DOHH2 (cell line): ENCODE measurements at regions not wholly inside any gene's neighbourhood (a gene's known extent, or its start where the extent isn't known, plus 50 kb on each side); places are given as distances from the start of the nearest gene placed in this dataset.

Source experiments
- H3F3A ChIP-seq: fragments of 200-600 bp; sonication (generic), shearing (Covaris generic); 2 replicates; pipeline ENCODE4 v1.6.0; 2016; ENCODE audit warnings: antibody characterized with exemption, mild to moderate bottlenecking; ENCODE audit not compliant: control insufficient read depth, insufficient read depth
- H3K27ac ChIP-seq: fragments of 200-600 bp; sonication (generic); 2 replicates; pipeline ENCODE4 v1.5.1; 2014; ENCODE audit warnings: low read depth, mild to moderate bottlenecking, low read length, moderate library complexity
- H3K27me3 ChIP-seq: fragments of 200-600 bp; sonication (generic); 2 replicates; pipeline ENCODE4 v1.6.1; 2014; ENCODE audit warnings: mild to moderate bottlenecking, low read length, mixed read lengths; ENCODE audit not compliant: control insufficient read depth
- H3K36me3 ChIP-seq: fragments of 200-600 bp; sonication (generic); 2 replicates; pipeline ENCODE4 v1.6.1; 2014; ENCODE audit warnings: mild to moderate bottlenecking, low read length, moderate library complexity, mixed read lengths; ENCODE audit not compliant: control insufficient read depth
- H3K4me1 ChIP-seq: fragments of 200-600 bp; sonication (generic); 2 replicates; pipeline ENCODE4 v1.6.1; 2014; ENCODE audit warnings: mild to moderate bottlenecking, low read length, mixed read lengths; ENCODE audit not compliant: control insufficient read depth
- H3K4me2 ChIP-seq: fragments of 200-600 bp; sonication (generic); 2 replicates; pipeline ENCODE4 v1.6.0; 2014; ENCODE audit warnings: mild to moderate bottlenecking, low read length, moderate library complexity
- H3K4me3 ChIP-seq: fragments of 200-600 bp; sonication (generic); 2 replicates; pipeline ENCODE4 v1.5.1; 2014; ENCODE audit warnings: mild to moderate bottlenecking, low read length, mixed read lengths
- H3K79me2 ChIP-seq: fragments of 200-600 bp; sonication (generic); 2 replicates; pipeline ENCODE4 v1.6.1; 2014; ENCODE audit warnings: mild to moderate bottlenecking, low read length, mixed read lengths; ENCODE audit not compliant: control insufficient read depth
- H3K9me2 ChIP-seq: fragments of 200-600 bp; sonication (generic); replicated peaks from 2 replicates; pipeline ENCODE4 v1.6.1; 2014; ENCODE audit warnings: mild to moderate bottlenecking, low read length, mixed read lengths; ENCODE audit not compliant: control insufficient read depth
- H3K9me3 ChIP-seq: fragments of 200-600 bp; sonication (generic); 2 replicates; pipeline ENCODE4 v1.6.1; 2014; ENCODE audit warnings: antibody characterized with exemption, low read length, mixed read lengths; ENCODE audit not compliant: control insufficient read depth, insufficient read depth
- H4K20me1 ChIP-seq: fragments of 200-600 bp; sonication (generic); 2 replicates; pipeline ENCODE4 v1.6.0; 2014; ENCODE audit warnings: low read depth, mild to moderate bottlenecking, antibody characterized with exemption, low read length, moderate library complexity; ENCODE audit not compliant: control insufficient read depth, insufficient read depth
- EZH2phosphoT487 ChIP-seq: fragments of 200-600 bp; sonication (generic); IDR thresholded peaks from 2 replicates; pipeline ENCODE4 v1.6.1; 2017; ENCODE audit warnings: borderline replicate concordance, mild to moderate bottlenecking, antibody characterized with exemption, low read length, moderate library complexity, mixed read lengths
- TF ChIP-seq, protein P1 (sequence below): fragments of 200-600 bp; sonication (generic); IDR thresholded peaks from one replicate; pipeline ENCODE4 v1.5.1; 2014; ENCODE audit warnings: antibody characterized with exemption, mild to moderate bottlenecking, low read depth, low read length; ENCODE audit not compliant: poor library complexity, severe bottlenecking

GRCh38 chr6:153966001-153966400 is 73.0 kb upstream of the OPRM1 start:
- H3K27ac ChIP-seq: no peak overlapping the region
- no peaks in the 10 kb centered on the region for H3K36me3 ChIP-seq
- TF ChIP-seq, protein P1, sequence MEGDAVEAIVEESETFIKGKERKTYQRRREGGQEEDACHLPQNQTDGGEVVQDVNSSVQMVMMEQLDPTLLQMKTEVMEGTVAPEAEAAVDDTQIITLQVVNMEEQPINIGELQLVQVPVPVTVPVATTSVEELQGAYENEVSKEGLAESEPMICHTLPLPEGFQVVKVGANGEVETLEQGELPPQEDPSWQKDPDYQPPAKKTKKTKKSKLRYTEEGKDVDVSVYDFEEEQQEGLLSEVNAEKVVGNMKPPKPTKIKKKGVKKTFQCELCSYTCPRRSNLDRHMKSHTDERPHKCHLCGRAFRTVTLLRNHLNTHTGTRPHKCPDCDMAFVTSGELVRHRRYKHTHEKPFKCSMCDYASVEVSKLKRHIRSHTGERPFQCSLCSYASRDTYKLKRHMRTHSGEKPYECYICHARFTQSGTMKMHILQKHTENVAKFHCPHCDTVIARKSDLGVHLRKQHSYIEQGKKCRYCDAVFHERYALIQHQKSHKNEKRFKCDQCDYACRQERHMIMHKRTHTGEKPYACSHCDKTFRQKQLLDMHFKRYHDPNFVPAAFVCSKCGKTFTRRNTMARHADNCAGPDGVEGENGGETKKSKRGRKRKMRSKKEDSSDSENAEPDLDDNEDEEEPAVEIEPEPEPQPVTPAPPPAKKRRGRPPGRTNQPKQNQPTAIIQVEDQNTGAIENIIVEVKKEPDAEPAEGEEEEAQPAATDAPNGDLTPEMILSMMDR: no peak
- no peak for TF ChIP-seq EZH2phosphoT487
- H3K27me3 ChIP-seq: no peaks in the 10 kb centered on the region
- H4K20me1 ChIP-seq: no peaks in the 10 kb centered on the region
- H3K79me2 ChIP-seq: no peaks in the 10 kb centered on the region
- H3K4me1 ChIP-seq: no peaks in the 10 kb centered on the region
- H3K4me3 ChIP-seq: no peak overlapping the region
- no peaks in the 10 kb centered on the region for H3K9me3 ChIP-seq
- H3F3A ChIP-seq: no peaks in the 10 kb centered on the region
- no peaks in the 10 kb centered on the region for H3K9me2 ChIP-seq
- H3K4me2 ChIP-seq: no peak overlapping the region

GRCh38 chr6:153963352-153963751 is 75.7 kb upstream of the OPRM1 start:
- no peaks in the 10 kb centered on the region for H3K27me3 ChIP-seq
- no peak overlapping the region for H3K4me3 ChIP-seq
- H3K9me2 ChIP-seq: no peaks in the 10 kb centered on the region
- no peak for TF ChIP-seq EZH2phosphoT487
- TF ChIP-seq, protein P1: no peak
- no peaks in the 10 kb centered on the region for H3F3A ChIP-seq
- no peaks in the 10 kb centered on the region for H3K36me3 ChIP-seq
- no peaks in the 10 kb centered on the region for H3K4me1 ChIP-seq
- no peak overlapping the region for H3K27ac ChIP-seq
- H4K20me1 ChIP-seq: no peaks in the 10 kb centered on the region
- H3K4me2 ChIP-seq: no peak overlapping the region
- no peaks in the 10 kb centered on the region for H3K79me2 ChIP-seq
- H3K9me3 ChIP-seq: no peaks in the 10 kb centered on the region

DNA sequence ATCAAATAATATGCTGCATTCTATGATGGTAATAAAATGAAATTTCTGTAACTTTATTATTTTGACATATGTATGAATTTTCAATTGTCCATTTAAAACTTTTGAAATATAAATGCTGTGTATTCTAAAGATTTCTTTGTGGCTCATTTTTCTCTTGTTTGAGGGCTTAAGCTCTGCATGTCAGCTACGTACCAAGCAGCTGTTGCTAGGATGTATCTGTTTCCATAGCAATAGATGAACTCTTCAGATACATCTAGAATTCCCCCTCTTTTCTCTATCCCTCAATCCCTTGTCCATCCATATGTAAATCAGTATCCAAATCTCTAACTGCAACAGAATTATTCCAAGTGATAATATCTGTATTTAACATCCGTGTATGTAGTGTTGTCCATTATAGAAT is 76.5 kb upstream of the OPRM1 start:
- Histone ChIP-seq H3K79me2 (no peaks in the 10 kb centered on the region), H3K27ac (no peak overlapping the region), H3F3A (no peaks in the 10 kb centered on the region), H3K4me2 (no peak overlapping the region), H3K9me3 (no peaks in the 10 kb centered on the region), H3K9me2 (no peaks in the 10 kb centered on the region), H3K4me3 (no peak overlapping the region), H3K27me3 (no peaks in the 10 kb centered on the region), H4K20me1 (no peaks in the 10 kb centered on the region), H3K4me1 (peaks cover under 1% of the 10 kb centered on the region; the same call in 1 of the 2 replicates), H3K36me3 (no peaks in the 10 kb centered on the region)
- no peak for TF ChIP-seq EZH2phosphoT487
- TF ChIP-seq, protein P1: no peak
